ENCODE measurements at regions not wholly inside any gene's neighbourhood (a gene's known extent, or its start where the extent isn't known, plus 50 kb on each side); places are given as distances from the start of the nearest gene placed in this dataset.

DNA sequence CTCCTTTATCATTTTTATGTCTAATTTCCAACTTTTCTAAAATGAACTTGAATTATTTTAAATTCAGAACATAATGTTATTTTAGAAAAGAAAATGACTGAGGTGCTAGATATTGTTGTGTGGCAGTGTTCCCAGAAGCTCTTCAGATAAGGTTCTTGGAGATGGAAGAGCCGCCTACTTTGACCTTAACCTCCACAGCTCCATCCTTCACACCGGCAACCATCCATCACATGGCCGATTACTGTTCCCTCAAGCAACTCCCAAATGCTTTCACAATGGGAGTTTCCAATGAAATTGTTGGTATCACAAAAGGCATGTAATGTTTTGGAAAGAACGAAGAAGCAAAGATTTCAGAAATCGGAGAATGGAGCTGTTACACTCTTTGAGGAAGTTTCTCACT lies 193.9 kb upstream of the SALL3 start:
- TF ChIP-seq, protein P1, sequence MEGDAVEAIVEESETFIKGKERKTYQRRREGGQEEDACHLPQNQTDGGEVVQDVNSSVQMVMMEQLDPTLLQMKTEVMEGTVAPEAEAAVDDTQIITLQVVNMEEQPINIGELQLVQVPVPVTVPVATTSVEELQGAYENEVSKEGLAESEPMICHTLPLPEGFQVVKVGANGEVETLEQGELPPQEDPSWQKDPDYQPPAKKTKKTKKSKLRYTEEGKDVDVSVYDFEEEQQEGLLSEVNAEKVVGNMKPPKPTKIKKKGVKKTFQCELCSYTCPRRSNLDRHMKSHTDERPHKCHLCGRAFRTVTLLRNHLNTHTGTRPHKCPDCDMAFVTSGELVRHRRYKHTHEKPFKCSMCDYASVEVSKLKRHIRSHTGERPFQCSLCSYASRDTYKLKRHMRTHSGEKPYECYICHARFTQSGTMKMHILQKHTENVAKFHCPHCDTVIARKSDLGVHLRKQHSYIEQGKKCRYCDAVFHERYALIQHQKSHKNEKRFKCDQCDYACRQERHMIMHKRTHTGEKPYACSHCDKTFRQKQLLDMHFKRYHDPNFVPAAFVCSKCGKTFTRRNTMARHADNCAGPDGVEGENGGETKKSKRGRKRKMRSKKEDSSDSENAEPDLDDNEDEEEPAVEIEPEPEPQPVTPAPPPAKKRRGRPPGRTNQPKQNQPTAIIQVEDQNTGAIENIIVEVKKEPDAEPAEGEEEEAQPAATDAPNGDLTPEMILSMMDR (IDR thresholded peaks at IDR 0.05): no peak
- TF ChIP-seq POLR2AphosphoS5 (IDR thresholded peaks at IDR 0.05): no peak
- TF ChIP-seq POLR2A (IDR thresholded peaks at IDR 0.05): no peak
- no peak for TF ChIP-seq EP300 (IDR thresholded peaks at IDR 0.05; ENCODE audit: low read depth)
